ENCODE measurements at regions not wholly inside any gene's neighbourhood (a gene's known extent, or its start where the extent isn't known, plus 50 kb on each side); places are given as distances from the start of the nearest gene placed in this dataset.
"Not testable (repeated sequence)": the region's sequence is repeated elsewhere in the genome, so short reads cannot be mapped to it uniquely, and the experiment has no call there.

DNA sequence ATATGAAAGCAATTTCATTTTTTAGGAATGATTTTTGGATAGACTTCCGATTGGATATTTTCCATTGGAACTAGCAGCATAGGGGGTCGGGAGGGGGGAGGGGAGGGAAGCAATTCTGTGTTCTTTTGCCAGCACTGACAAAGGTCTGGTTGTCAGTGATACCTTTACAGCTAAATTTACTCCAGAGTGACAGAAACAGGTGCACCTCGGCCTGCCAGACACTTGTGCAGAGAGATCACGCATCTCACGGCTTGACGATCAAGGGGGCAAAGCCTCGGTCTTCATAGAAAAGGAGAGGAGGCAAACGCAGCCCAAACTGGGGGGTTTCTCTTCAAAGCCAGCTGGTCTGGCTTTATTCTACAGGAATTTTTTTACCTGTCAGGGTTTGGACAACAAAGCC, 339.0 kb downstream of the TYW1 start:
- H3K9me3 ChIP-seq (ENCODE audit: control insufficient read depth, low read length) = not testable (repeated sequence)

DNA sequence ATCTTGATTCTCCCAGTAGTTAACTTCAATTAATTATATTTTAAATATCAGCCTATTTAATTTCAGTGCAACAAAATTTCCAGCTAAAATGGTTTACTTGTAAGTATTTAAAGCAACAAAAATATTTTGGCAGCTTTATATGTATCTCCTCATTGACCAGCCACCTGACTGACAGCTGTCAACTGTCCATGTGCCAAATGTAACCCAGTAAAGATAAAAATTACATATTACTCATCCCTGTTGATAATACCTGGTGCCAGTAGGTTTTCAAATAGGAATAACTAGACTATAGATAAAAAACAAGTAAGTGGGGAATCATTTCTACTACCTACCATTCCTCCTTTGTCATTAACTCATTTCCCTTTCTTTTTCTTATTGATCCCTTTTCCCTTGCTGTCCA, 341.9 kb downstream of the TYW1 start:
- H3K27ac ChIP-seq (ENCODE audit: insufficient read depth, low read length, poor library complexity, severe bottlenecking); H3K4me1 ChIP-seq (ENCODE audit: control insufficient read depth, insufficient read depth, low read length, poor library complexity, severe bottlenecking); H3K4me3 ChIP-seq (ENCODE audit: insufficient read depth, low read depth, low read length, poor library complexity, severe bottlenecking); DNase-seq; H3K36me3 ChIP-seq (ENCODE audit: control insufficient read depth, insufficient read depth, low read length); H3K9me3 ChIP-seq (ENCODE audit: control insufficient read depth, low read length); H3K27me3 ChIP-seq (replicated peaks; ENCODE audit: control insufficient read depth, insufficient read depth, low read length, poor library complexity, severe bottlenecking): not testable (repeated sequence)

More for the DNA sequence above, 339.0 kb downstream of the TYW1 start:
- H3K4me3 ChIP-seq (ENCODE audit: insufficient read depth, low read depth, low read length, poor library complexity, severe bottlenecking); H3K4me1 ChIP-seq (ENCODE audit: control insufficient read depth, insufficient read depth, low read length, poor library complexity, severe bottlenecking); H3K27me3 ChIP-seq (replicated peaks; ENCODE audit: control insufficient read depth, insufficient read depth, low read length, poor library complexity, severe bottlenecking); H3K36me3 ChIP-seq (ENCODE audit: control insufficient read depth, insufficient read depth, low read length); H3K27ac ChIP-seq (ENCODE audit: insufficient read depth, low read length, poor library complexity, severe bottlenecking); DNase-seq: not testable (repeated sequence)

DNA sequence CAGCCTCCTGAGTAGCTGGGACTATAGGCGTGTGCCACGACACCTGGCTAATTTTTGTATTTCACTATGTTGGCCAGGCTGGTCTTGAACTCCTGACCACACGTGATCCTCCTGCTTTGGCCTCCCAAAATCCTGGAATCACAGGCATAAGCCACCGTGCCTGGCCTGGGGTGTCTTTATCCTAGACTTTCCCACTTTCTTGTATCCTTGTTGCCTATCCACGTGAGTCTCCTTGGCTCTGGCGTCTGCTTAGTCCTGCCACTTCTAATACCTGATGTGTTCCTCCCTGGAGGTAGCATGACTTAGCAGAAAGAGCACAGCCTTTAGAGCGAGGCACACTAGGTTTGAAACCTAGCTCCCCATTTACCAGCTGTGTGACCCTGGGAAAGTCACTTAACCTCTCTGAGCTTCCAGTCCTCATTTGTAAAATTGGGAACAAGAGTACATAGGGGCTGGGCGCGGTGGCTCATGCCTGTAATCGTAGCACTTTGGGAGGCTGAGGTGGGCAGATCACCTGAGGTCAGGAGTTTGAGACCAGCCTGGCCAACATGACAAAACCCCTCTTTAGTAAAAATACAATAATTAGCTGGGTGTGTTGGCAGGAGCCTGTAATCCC, 344.6 kb downstream of the TYW1 start:
- no peak for DNase-seq
- H3K9me3 ChIP-seq (ENCODE audit: control insufficient read depth, low read length) = no peaks in the 10 kb centered on the region
- H3K27me3 ChIP-seq (replicated peaks; ENCODE audit: control insufficient read depth, insufficient read depth, low read length, poor library complexity, severe bottlenecking) = no peaks in the 10 kb centered on the region
- H3K4me1 ChIP-seq (ENCODE audit: control insufficient read depth, insufficient read depth, low read length, poor library complexity, severe bottlenecking) = no peaks in the 10 kb centered on the region
- H3K27ac ChIP-seq (ENCODE audit: insufficient read depth, low read length, poor library complexity, severe bottlenecking) = no peak overlapping the region
- H3K36me3 ChIP-seq (ENCODE audit: control insufficient read depth, insufficient read depth, low read length) = no peaks in the 10 kb centered on the region
- H3K4me3 ChIP-seq (ENCODE audit: insufficient read depth, low read depth, low read length, poor library complexity, severe bottlenecking) = no peak overlapping the region

DNA sequence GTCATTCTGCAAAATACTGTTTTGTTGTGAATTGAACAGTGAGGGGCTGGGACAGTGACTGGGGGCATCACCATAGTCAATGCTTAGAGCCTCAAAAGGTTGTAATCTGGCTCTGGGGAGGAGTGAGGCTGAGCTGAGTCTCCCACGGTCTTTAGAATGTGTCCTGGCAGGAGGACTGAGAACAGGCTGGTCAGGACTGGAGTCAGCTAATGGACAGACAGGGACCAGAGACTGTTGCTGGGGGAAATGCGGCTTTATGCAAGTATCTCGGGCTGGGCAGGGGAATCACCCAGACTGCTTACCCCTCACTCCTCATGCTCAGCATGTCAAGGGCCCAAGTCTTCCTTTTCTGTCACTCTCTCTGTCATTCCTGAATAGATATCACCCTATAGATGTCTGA, 346.5 kb downstream of the TYW1 start:
- no peak for DNase-seq
- Histone ChIP-seq H3K4me3 (ENCODE audit: insufficient read depth, low read depth, low read length, poor library complexity, severe bottlenecking) (no peak overlapping the region), H3K36me3 (ENCODE audit: control insufficient read depth, insufficient read depth, low read length) (no peaks in the 10 kb centered on the region), H3K9me3 (ENCODE audit: control insufficient read depth, low read length) (no peaks in the 10 kb centered on the region), H3K4me1 (ENCODE audit: control insufficient read depth, insufficient read depth, low read length, poor library complexity, severe bottlenecking) (no peaks in the 10 kb centered on the region), H3K27me3 (replicated peaks; ENCODE audit: control insufficient read depth, insufficient read depth, low read length, poor library complexity, severe bottlenecking) (no peaks in the 10 kb centered on the region), H3K27ac (ENCODE audit: insufficient read depth, low read length, poor library complexity, severe bottlenecking) (no peak overlapping the region)

DNA sequence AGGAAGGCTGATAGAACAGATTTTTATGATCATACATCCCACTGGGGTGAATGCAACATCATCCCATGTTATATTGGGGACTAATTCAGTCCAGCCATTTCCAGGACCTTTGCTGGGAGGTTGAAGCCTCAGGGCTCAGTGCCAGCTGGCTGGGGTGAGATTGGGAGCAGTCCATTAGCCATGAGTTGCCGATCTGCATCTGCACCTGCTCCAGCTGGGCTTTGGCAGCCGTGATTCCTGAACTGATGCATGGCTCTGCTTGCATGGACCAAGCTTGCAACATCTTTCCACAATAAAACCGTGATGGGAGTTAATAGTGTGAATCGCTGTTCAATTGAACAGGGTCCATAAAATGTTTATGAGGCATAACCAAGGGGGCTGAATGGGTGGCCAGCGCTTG, 346.9 kb downstream of the TYW1 start:
- H3K36me3 ChIP-seq (ENCODE audit: control insufficient read depth, insufficient read depth, low read length) = no peaks in the 10 kb centered on the region
- H3K27me3 ChIP-seq (replicated peaks; ENCODE audit: control insufficient read depth, insufficient read depth, low read length, poor library complexity, severe bottlenecking) = no peaks in the 10 kb centered on the region
- H3K4me3 ChIP-seq (ENCODE audit: insufficient read depth, low read depth, low read length, poor library complexity, severe bottlenecking) = no peak overlapping the region
- no peaks in the 10 kb centered on the region for H3K4me1 ChIP-seq (ENCODE audit: control insufficient read depth, insufficient read depth, low read length, poor library complexity, severe bottlenecking)
- no peak overlapping the region for H3K27ac ChIP-seq (ENCODE audit: insufficient read depth, low read length, poor library complexity, severe bottlenecking)
- H3K9me3 ChIP-seq (ENCODE audit: control insufficient read depth, low read length) = no peaks in the 10 kb centered on the region
- no peak for DNase-seq

DNA sequence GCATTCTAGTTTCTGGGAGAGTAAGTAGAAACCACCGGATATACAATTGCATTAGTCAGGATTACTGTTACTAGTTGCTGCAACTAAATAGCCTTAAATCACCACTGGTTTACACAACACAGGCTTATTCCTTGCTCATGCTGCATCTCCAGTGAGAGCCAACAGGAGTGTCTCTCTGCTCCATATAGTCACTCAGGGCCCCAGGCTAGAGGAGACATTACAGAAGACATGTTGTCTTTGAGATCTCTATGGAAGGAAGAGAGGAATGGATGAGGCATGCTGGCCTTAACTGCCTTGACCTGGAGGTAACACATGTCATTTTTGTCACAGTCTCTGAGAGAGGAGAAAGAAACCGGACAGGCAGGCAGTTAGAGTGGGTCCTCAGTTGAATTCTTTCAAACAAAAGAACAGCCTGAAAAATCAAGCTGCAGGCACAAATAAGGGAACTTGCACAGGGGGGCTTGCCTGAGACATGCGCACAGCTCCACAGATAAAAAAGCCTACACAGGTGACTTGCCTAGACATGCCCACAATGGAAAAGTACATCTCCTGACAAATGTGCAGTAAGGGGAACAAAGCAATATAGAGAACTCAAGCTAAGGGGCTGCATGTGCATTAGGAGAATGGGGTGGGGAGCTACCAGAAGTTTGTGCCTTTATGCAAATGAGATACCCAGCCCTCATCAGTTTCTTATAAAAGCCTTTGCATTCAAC, 348.0 kb downstream of the TYW1 start:
- DNase-seq = no peak
- no peak overlapping the region for H3K4me3 ChIP-seq (ENCODE audit: insufficient read depth, low read depth, low read length, poor library complexity, severe bottlenecking)
- no peaks in the 10 kb centered on the region for H3K36me3 ChIP-seq (ENCODE audit: control insufficient read depth, insufficient read depth, low read length)
- no peaks in the 10 kb centered on the region for H3K27me3 ChIP-seq (replicated peaks; ENCODE audit: control insufficient read depth, insufficient read depth, low read length, poor library complexity, severe bottlenecking)
- no peak overlapping the region for H3K27ac ChIP-seq (ENCODE audit: insufficient read depth, low read length, poor library complexity, severe bottlenecking)
- no peaks in the 10 kb centered on the region for H3K9me3 ChIP-seq (ENCODE audit: control insufficient read depth, low read length)
- H3K4me1 ChIP-seq (ENCODE audit: control insufficient read depth, insufficient read depth, low read length, poor library complexity, severe bottlenecking) = no peaks in the 10 kb centered on the region

DNA sequence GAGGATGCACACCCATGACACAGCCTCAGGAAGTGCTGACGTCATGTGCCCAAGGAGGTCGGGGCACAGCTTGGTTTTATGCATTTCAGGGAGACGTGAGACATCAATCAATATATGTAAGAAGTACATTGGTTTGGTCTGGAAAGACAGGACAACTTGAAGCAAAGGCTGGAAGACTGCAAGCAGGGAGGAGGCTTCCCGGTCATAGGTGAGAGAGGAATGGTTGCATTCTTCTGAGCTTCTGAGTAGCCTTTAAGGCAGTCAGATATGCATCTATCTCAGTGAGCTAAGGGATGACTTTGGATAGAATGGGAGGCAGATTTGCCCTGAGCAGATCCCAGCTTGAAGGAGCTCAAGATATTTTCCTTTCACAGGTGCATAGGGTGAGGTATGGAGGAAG, 349.5 kb downstream of the TYW1 start:
- no peak overlapping the region for H3K27ac ChIP-seq (ENCODE audit: insufficient read depth, low read length, poor library complexity, severe bottlenecking)
- no peaks in the 10 kb centered on the region for H3K9me3 ChIP-seq (ENCODE audit: control insufficient read depth, low read length)
- H3K27me3 ChIP-seq (replicated peaks; ENCODE audit: control insufficient read depth, insufficient read depth, low read length, poor library complexity, severe bottlenecking) = no peaks in the 10 kb centered on the region
- DNase-seq = no peak
- no peaks in the 10 kb centered on the region for H3K36me3 ChIP-seq (ENCODE audit: control insufficient read depth, insufficient read depth, low read length)
- H3K4me1 ChIP-seq (ENCODE audit: control insufficient read depth, insufficient read depth, low read length, poor library complexity, severe bottlenecking) = no peaks in the 10 kb centered on the region
- H3K4me3 ChIP-seq (ENCODE audit: insufficient read depth, low read depth, low read length, poor library complexity, severe bottlenecking) = no peak overlapping the region

DNA sequence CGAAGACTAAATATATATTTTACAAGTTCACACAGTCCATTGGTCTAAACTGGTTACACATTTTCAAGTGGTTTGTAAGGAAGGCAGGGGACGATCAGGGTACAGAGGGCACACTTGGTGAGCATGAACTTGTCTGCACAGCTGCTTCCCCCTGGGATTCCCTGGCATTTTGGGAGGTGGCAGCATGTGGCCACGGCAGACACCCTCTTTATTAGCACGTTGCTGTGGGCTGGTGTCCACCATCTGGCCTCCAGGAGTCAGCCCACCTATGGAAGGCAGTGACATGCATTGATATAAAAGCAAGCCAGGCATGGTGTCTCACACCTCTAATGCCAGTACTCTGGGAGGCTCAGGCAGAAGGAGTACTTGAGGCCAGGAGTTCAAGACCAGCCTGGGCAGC, 350.2 kb downstream of the TYW1 start:
- Histone ChIP-seq H3K4me3 (ENCODE audit: insufficient read depth, low read depth, low read length, poor library complexity, severe bottlenecking) (no peak overlapping the region), H3K27me3 (replicated peaks; ENCODE audit: control insufficient read depth, insufficient read depth, low read length, poor library complexity, severe bottlenecking) (no peaks in the 10 kb centered on the region), H3K4me1 (ENCODE audit: control insufficient read depth, insufficient read depth, low read length, poor library complexity, severe bottlenecking) (no peaks in the 10 kb centered on the region), H3K9me3 (ENCODE audit: control insufficient read depth, low read length) (no peaks in the 10 kb centered on the region), H3K27ac (ENCODE audit: insufficient read depth, low read length, poor library complexity, severe bottlenecking) (no peak overlapping the region), H3K36me3 (ENCODE audit: control insufficient read depth, insufficient read depth, low read length) (no peaks in the 10 kb centered on the region)
- no peak for DNase-seq

DNA sequence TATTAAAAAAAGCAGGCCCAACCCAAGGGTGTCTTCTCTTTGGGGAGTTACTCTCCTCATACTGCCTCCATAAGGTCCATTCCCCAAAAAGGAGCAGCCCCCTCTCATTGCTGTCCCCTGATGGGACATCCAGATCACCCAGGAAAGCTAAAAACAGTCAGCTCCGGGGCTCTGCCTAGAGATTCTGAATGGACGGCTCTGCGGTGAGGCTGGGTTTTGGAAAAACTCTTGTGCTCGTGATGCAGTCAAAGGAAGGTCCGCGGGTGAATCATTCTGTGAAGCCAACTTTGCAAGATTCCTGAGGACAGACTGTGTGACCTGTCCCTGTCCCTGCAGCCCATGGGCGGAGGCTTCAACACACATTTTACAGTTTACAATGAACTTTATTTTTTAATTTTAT, 351.5 kb downstream of the TYW1 start:
- no peak for DNase-seq
- no peaks in the 10 kb centered on the region for H3K36me3 ChIP-seq (ENCODE audit: control insufficient read depth, insufficient read depth, low read length)
- H3K9me3 ChIP-seq (ENCODE audit: control insufficient read depth, low read length) = no peaks in the 10 kb centered on the region
- H3K4me3 ChIP-seq (ENCODE audit: insufficient read depth, low read depth, low read length, poor library complexity, severe bottlenecking) = no peak overlapping the region
- no peaks in the 10 kb centered on the region for H3K4me1 ChIP-seq (ENCODE audit: control insufficient read depth, insufficient read depth, low read length, poor library complexity, severe bottlenecking)
- no peak overlapping the region for H3K27ac ChIP-seq (ENCODE audit: insufficient read depth, low read length, poor library complexity, severe bottlenecking)
- no peaks in the 10 kb centered on the region for H3K27me3 ChIP-seq (replicated peaks; ENCODE audit: control insufficient read depth, insufficient read depth, low read length, poor library complexity, severe bottlenecking)

DNA sequence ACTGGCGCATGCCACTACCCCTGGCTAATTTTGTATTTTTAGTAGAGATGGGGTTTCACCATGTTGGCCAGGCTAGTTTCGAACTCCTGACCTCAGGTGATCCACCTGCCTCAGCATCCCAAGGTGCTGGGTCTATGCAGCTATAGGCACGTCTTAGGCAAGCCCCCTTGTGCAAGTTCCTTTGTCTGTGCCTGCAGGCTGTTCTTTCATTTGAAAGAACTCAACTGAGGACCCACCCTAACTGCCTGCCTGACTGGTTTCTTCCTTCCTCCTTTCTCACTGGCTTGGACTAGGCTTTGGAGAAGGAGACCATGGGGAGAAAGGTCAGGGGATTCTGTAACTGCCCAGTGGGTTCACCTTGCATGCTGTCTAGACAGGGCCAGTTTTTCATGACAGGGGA, 361.0 kb downstream of the TYW1 start:
- H3K4me3 ChIP-seq (ENCODE audit: insufficient read depth, low read depth, low read length, poor library complexity, severe bottlenecking); H3K36me3 ChIP-seq (ENCODE audit: control insufficient read depth, insufficient read depth, low read length): not testable (repeated sequence)

More for the DNA sequence above, 361.0 kb downstream of the TYW1 start:
- H3K9me3 ChIP-seq (ENCODE audit: control insufficient read depth, low read length); DNase-seq; H3K27ac ChIP-seq (ENCODE audit: insufficient read depth, low read length, poor library complexity, severe bottlenecking); H3K4me1 ChIP-seq (ENCODE audit: control insufficient read depth, insufficient read depth, low read length, poor library complexity, severe bottlenecking); H3K27me3 ChIP-seq (replicated peaks; ENCODE audit: control insufficient read depth, insufficient read depth, low read length, poor library complexity, severe bottlenecking): not testable (repeated sequence)
